Hepatocyte (in vitro differentiated cells): ENCODE measurements at regions not wholly inside any gene's neighbourhood (a gene's known extent, or its start where the extent isn't known, plus 50 kb on each side); places are given as distances from the start of the nearest gene placed in this dataset.

ENCODE experiments used
- DNase-seq: peaks from one replicate; pipeline ENCODE4 v3.0.0-alpha.2; 2016; ENCODE audit warnings: low spot score
- H2AFZ ChIP-seq: fragments of 200-600 bp; sonication (generic); 2 replicates; pipeline ENCODE4 v1.6.0; 2016; ENCODE audit warnings: antibody characterized with exemption, mild to moderate bottlenecking
- H3K27ac ChIP-seq: fragments of 200-600 bp; sonication (generic); 2 replicates; pipeline ENCODE4 v1.5.1; 2016; ENCODE audit warnings: mild to moderate bottlenecking
- H3K27me3 ChIP-seq: fragments of 200-600 bp; sonication (generic); 2 replicates; pipeline ENCODE4 v1.6.1; 2016
- H3K36me3 ChIP-seq: fragments of 200-600 bp; sonication (generic); replicated peaks from 2 replicates; pipeline ENCODE4 v1.5.1; 2016; ENCODE audit warnings: low read depth; ENCODE audit not compliant: insufficient read depth
- H3K4me1 ChIP-seq: fragments of 200-600 bp; sonication (generic); 2 replicates; pipeline ENCODE4 v1.5.1; 2016; ENCODE audit warnings: mild to moderate bottlenecking, moderate library complexity; ENCODE audit not compliant: insufficient read depth
- H3K4me2 ChIP-seq: fragments of 200-600 bp; sonication (generic); 2 replicates; pipeline ENCODE4 v1.6.0; 2016
- H3K4me3 ChIP-seq: fragments of 200-600 bp; sonication (generic); 2 replicates; pipeline ENCODE4 v1.5.1; 2016; ENCODE audit warnings: mild to moderate bottlenecking
- H3K79me2 ChIP-seq: fragments of 200-600 bp; sonication (generic); 2 replicates; pipeline ENCODE4 v1.6.0; 2017; ENCODE audit warnings: mild to moderate bottlenecking
- H3K9me2 ChIP-seq: fragments of 200-600 bp; sonication (generic); replicated peaks from 2 replicates; pipeline ENCODE4 v1.6.0; 2017; ENCODE audit warnings: mild to moderate bottlenecking; ENCODE audit not compliant: insufficient read depth
- H3K9me3 ChIP-seq: fragments of 200-600 bp; sonication (generic); 2 replicates; pipeline ENCODE4 v1.5.1; 2016; ENCODE audit warnings: low read depth, mild to moderate bottlenecking
- H4K20me1 ChIP-seq: fragments of 200-600 bp; sonication (generic); 2 replicates; pipeline ENCODE4 v1.6.0; 2016; ENCODE audit warnings: mild to moderate bottlenecking; ENCODE audit not compliant: insufficient read depth, poor library complexity, severe bottlenecking
- CTCF ChIP-seq: fragments of 200-600 bp; sonication (generic); IDR thresholded peaks from 2 replicates; pipeline ENCODE4 v1.5.1; 2016; ENCODE audit warnings: antibody characterized with exemption, mild to moderate bottlenecking; ENCODE audit not compliant: poor library complexity
- EZH2 ChIP-seq: fragments of 200-600 bp; sonication (generic); IDR thresholded peaks from 2 replicates; pipeline ENCODE4 v1.6.1; 2016; ENCODE audit warnings: antibody characterized with exemption, mild to moderate bottlenecking, borderline replicate concordance
- EZH2phosphoT487 ChIP-seq: fragments of 200-600 bp; sonication (generic); IDR thresholded peaks from one replicate; pipeline ENCODE4 v1.6.1; 2018; ENCODE audit warnings: antibody characterized with exemption, mild to moderate bottlenecking, low read depth, moderate library complexity; ENCODE audit not compliant: unreplicated experiment, severe bottlenecking
- WGBS: methylation state at CpG from one replicate; pipeline ENCODE4 v1.1.6; 2016; ENCODE audit warnings: low lambda C conversion rate; ENCODE audit errors: missing lambda C conversion rate; 5-methylcytosine and 5-hydroxymethylcytosine counted together

- Histone ChIP-seq H3K79me2 (no peaks in the 10 kb centered on the region), H3K27me3 (no peaks in the 10 kb centered on the region), H3K9me2 (no peaks in the 10 kb centered on the region), H3K4me3 (no peak overlapping the region), H3K4me2 (no peak overlapping the region), H3K36me3 (no peaks in the 10 kb centered on the region), H3K4me1 (no peaks in the 10 kb centered on the region), H4K20me1 (no peaks in the 10 kb centered on the region), H3K27ac (no peak overlapping the region), H2AFZ (no peak overlapping the region), H3K9me3 (no peaks in the 10 kb centered on the region)
- 75% methylated on average over 3 of the region's 3 CpGs for WGBS
- DNase-seq: no peak
- no peak for TF ChIP-seq EZH2phosphoT487
- no peak for TF ChIP-seq EZH2
- no peak for TF ChIP-seq CTCF
Measured at GRCh38 chr22:22130953-22131608, 113.5 kb upstream of the VPREB1 start.

- no peaks in the 10 kb centered on the region for H3K36me3 ChIP-seq
- no peaks in the 10 kb centered on the region for H4K20me1 ChIP-seq
- no peak overlapping the region for H3K4me3 ChIP-seq
- H3K27me3 ChIP-seq: no peaks in the 10 kb centered on the region
- H3K9me2 ChIP-seq: no peaks in the 10 kb centered on the region
- H3K79me2 ChIP-seq: no peaks in the 10 kb centered on the region
- WGBS: 68% methylated on average over 3 of the region's 3 CpGs
- H3K4me2 ChIP-seq: no peak overlapping the region
- TF ChIP-seq EZH2 (no peak), EZH2phosphoT487 (no peak), CTCF (no peak)
- no peak for DNase-seq
- H3K27ac ChIP-seq: no peak overlapping the region
- no peaks in the 10 kb centered on the region for H3K9me3 ChIP-seq
- no peak overlapping the region for H2AFZ ChIP-seq
- H3K4me1 ChIP-seq: no peaks in the 10 kb centered on the region
Measured at GRCh38 chr22:22129387-22129786, 115.2 kb upstream of the VPREB1 start.

- no peak overlapping the region for H2AFZ ChIP-seq
- no peaks in the 10 kb centered on the region for H3K27me3 ChIP-seq
- no peak for DNase-seq
- no peaks in the 10 kb centered on the region for H3K9me2 ChIP-seq
- 87% methylated on average over 2 of the region's 2 CpGs for WGBS
- H3K4me1 ChIP-seq: no peaks in the 10 kb centered on the region
- no peaks in the 10 kb centered on the region for H3K9me3 ChIP-seq
- H3K36me3 ChIP-seq: no peaks in the 10 kb centered on the region
- no peak overlapping the region for H3K4me2 ChIP-seq
- H3K79me2 ChIP-seq: no peaks in the 10 kb centered on the region
- TF ChIP-seq EZH2phosphoT487 (no peak), CTCF (no peak), EZH2 (no peak)
- H3K4me3 ChIP-seq: no peak overlapping the region
- H4K20me1 ChIP-seq: no peaks in the 10 kb centered on the region
- H3K27ac ChIP-seq: no peak overlapping the region
Measured at GRCh38 chr22:22128440-22128839, 116.1 kb upstream of the VPREB1 start.

- no peaks in the 10 kb centered on the region for H3K9me3 ChIP-seq
- WGBS: 90% methylated on average over 5 of the region's 5 CpGs
- DNase-seq: no peak
- H3K79me2 ChIP-seq: no peaks in the 10 kb centered on the region
- H3K4me3 ChIP-seq: no peak overlapping the region
- H3K27me3 ChIP-seq: peaks cover 7% of the 10 kb centered on the region
- H3K9me2 ChIP-seq: no peaks in the 10 kb centered on the region
- TF ChIP-seq EZH2 (no peak), CTCF (no peak), EZH2phosphoT487 (no peak)
- no peak overlapping the region for H3K4me2 ChIP-seq
- H3K27ac ChIP-seq: no peak overlapping the region
- H2AFZ ChIP-seq: no peak overlapping the region
- H4K20me1 ChIP-seq: no peaks in the 10 kb centered on the region
- H3K36me3 ChIP-seq: no peaks in the 10 kb centered on the region
- no peaks in the 10 kb centered on the region for H3K4me1 ChIP-seq
Measured at GRCh38 chr22:22127100-22127499, 117.5 kb upstream of the VPREB1 start.
